OCI-LY7 (cell line): ENCODE measurements at regions not wholly inside any gene's neighbourhood (a gene's known extent, or its start where the extent isn't known, plus 50 kb on each side); places are given as distances from the start of the nearest gene placed in this dataset.

Experiments
- BruUV-seq: library from RNA; stranded (reverse); fragments of 400-500 nt; replicated peaks from 2 replicates; lab custom pipeline; 2021; lab: Mats Ljungman, UMichigan
- CTCF ChIA-PET: fragments of 300-600 bp; sonication (Branson Sonifier 250); formaldehyde crosslinking; loops from one replicate; lab custom pipeline; 2022; ENCODE audit warnings: antibody characterized with exemption; ENCODE audit not compliant: unreplicated experiment; lab: Charles Lee
- POLR2A ChIA-PET: fragments of 300-600 bp; sonication (Branson Sonifier 250); formaldehyde crosslinking; loops from one replicate; lab custom pipeline; 2022; ENCODE audit warnings: antibody characterized with exemption; lab: Charles Lee
- DNase-seq: peaks from one replicate; pipeline ENCODE4 v3.0.0-alpha.2; 2015; ENCODE audit warnings: low spot score
- H2AFZ ChIP-seq: fragments of 200-600 bp; sonication (generic), shearing (Covaris generic); 2 replicates; pipeline ENCODE4 v1.6.1; 2014; ENCODE audit warnings: mild to moderate bottlenecking, antibody characterized with exemption, low read length, moderate library complexity
- H3K27ac ChIP-seq: fragments of 200-600 bp; sonication (generic); 2 replicates; pipeline ENCODE4 v1.5.1; 2014; ENCODE audit warnings: mixed run types, low read depth, mild to moderate bottlenecking, moderate library complexity, low read length, inconsistent platforms; ENCODE audit not compliant: poor library complexity, severe bottlenecking
- H3K36me3 ChIP-seq: fragments of 200-600 bp; sonication (generic); 2 replicates; pipeline ENCODE4 v1.6.1; 2014; ENCODE audit warnings: mild to moderate bottlenecking, antibody characterized with exemption, low read length, moderate library complexity, mixed read lengths; ENCODE audit not compliant: insufficient read depth
- H3K4me1 ChIP-seq: fragments of 200-600 bp; sonication (generic); 2 replicates; pipeline ENCODE4 v1.5.1; 2014; ENCODE audit warnings: mild to moderate bottlenecking, low read length; ENCODE audit not compliant: insufficient read depth, poor library complexity, severe bottlenecking
- H3K4me2 ChIP-seq: fragments of 200-600 bp; sonication (generic); 2 replicates; pipeline ENCODE4 v1.6.1; 2014; ENCODE audit warnings: mild to moderate bottlenecking, low read length
- H3K4me3 ChIP-seq: fragments of 200-600 bp; sonication (generic); 2 replicates; pipeline ENCODE4 v1.5.1; 2014; ENCODE audit warnings: mild to moderate bottlenecking, low read depth, low read length; ENCODE audit not compliant: poor library complexity, severe bottlenecking
- H3K79me2 ChIP-seq: fragments of 200-600 bp; sonication (generic); 2 replicates; pipeline ENCODE4 v1.6.1; 2016; ENCODE audit warnings: low read depth, mild to moderate bottlenecking, low read length, moderate library complexity, mixed read lengths; ENCODE audit not compliant: insufficient read depth
- H3K9me2 ChIP-seq: fragments of 200-600 bp; sonication (generic); 2 replicates; pipeline ENCODE4 v1.6.1; 2016; ENCODE audit warnings: mild to moderate bottlenecking, low read length, mixed read lengths; ENCODE audit not compliant: insufficient read depth
- H3K9me3 ChIP-seq: fragments of 200-600 bp; sonication (generic); 2 replicates; pipeline ENCODE4 v1.6.1; 2014; ENCODE audit warnings: mild to moderate bottlenecking, mixed run types, low read length, mixed read lengths
- H4K20me1 ChIP-seq: fragments of 200-600 bp; sonication (generic); 2 replicates; pipeline ENCODE4 v1.6.1; 2014; ENCODE audit warnings: mild to moderate bottlenecking, antibody characterized with exemption, low read length, moderate library complexity, mixed read lengths; ENCODE audit not compliant: insufficient read depth
- EZH2phosphoT487 ChIP-seq: fragments of 200-600 bp; sonication (generic); IDR thresholded peaks from 2 replicates; pipeline ENCODE4 v1.6.1; 2018; ENCODE audit warnings: low read depth, borderline replicate concordance, mild to moderate bottlenecking, mixed run types, antibody characterized with exemption, low read length, moderate library complexity, mixed read lengths
- intact Hi-C: fragments of 100-400 bp; cut with micrococcal nuclease; formaldehyde crosslinking; loops from one replicate; pipeline ENCODE4 v1.10.0; 2022; ENCODE audit not compliant: unreplicated experiment
- TF ChIP-seq, protein P1 (sequence below): fragments of 200-600 bp; sonication (generic); conservative IDR thresholded peaks from 2 replicates; pipeline ENCODE4 v1.5.1; 2014; ENCODE audit warnings: mild to moderate bottlenecking, antibody characterized with exemption, low read length, moderate library complexity, mixed read lengths

DNA sequence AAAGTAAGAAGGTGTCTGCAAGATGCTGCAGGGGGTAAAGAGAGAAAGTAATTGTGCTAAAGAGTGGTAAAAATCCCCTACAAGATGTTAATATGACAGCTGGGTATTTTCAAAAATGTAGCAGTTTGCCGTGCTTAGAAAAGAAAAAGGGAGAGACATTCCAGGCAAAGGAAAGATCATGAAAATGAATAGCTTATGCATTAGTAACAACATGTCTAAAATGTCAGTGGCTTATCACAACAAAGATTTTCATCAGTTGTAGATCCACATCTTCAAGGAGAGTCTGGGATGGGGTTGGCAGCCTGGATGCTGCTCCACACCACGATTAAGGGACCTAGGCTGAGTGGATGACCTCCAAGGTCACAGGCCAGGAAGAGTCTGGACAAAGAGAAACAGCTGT is 920.9 kb downstream of the GRID1 start:
- Histone ChIP-seq H3K79me2 (no peaks in the 10 kb centered on the region), H3K4me1 (no peaks in the 10 kb centered on the region), H3K4me2 (no peak overlapping the region), H3K36me3 (no peaks in the 10 kb centered on the region), H3K27ac (no peak overlapping the region), H4K20me1 (no peaks in the 10 kb centered on the region), H3K9me2 (no peaks in the 10 kb centered on the region), H2AFZ (no peak overlapping the region), H3K4me3 (no peak overlapping the region), H3K9me3 (no peaks in the 10 kb centered on the region)
- POLR2A ChIA-PET, result no interaction called here
- intact Hi-C loops, result no loop called here
- TF ChIP-seq, protein P1, sequence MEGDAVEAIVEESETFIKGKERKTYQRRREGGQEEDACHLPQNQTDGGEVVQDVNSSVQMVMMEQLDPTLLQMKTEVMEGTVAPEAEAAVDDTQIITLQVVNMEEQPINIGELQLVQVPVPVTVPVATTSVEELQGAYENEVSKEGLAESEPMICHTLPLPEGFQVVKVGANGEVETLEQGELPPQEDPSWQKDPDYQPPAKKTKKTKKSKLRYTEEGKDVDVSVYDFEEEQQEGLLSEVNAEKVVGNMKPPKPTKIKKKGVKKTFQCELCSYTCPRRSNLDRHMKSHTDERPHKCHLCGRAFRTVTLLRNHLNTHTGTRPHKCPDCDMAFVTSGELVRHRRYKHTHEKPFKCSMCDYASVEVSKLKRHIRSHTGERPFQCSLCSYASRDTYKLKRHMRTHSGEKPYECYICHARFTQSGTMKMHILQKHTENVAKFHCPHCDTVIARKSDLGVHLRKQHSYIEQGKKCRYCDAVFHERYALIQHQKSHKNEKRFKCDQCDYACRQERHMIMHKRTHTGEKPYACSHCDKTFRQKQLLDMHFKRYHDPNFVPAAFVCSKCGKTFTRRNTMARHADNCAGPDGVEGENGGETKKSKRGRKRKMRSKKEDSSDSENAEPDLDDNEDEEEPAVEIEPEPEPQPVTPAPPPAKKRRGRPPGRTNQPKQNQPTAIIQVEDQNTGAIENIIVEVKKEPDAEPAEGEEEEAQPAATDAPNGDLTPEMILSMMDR, result no peak
- no peak for TF ChIP-seq EZH2phosphoT487
- DNase-seq, result no peak
- no TSS peak for BruUV-seq
- CTCF ChIA-PET, result no interaction called here

DNA sequence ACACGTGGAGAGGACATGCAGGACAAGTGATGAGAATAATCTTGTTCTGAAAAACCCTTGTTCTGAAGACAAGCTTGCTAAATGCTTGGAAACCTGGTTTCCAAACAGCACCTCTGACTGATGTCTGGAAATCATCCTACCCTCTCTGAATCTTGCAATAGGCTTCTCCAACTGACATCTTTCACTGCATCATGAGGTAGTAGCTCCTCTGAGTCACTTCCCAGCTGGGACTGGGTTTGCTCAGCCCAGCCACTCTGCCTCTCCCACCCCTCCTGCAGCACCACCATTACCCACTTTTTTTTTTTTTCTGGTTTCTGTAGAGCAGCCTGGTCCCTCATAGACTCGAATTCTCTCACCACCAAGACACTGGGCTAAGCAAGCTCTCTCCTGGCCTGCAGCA is 919.8 kb downstream of the GRID1 start:
- Histone ChIP-seq H3K36me3 (no peaks in the 10 kb centered on the region), H2AFZ (no peak overlapping the region), H3K4me2 (no peak overlapping the region), H3K9me2 (no peaks in the 10 kb centered on the region), H4K20me1 (no peaks in the 10 kb centered on the region), H3K27ac (no peak overlapping the region), H3K79me2 (no peaks in the 10 kb centered on the region), H3K4me3 (no peak overlapping the region), H3K9me3 (no peaks in the 10 kb centered on the region), H3K4me1 (no peaks in the 10 kb centered on the region)
- no TSS peak for BruUV-seq
- TF ChIP-seq, protein P1, result no peak
- TF ChIP-seq EZH2phosphoT487, result no peak
- intact Hi-C loops, result no loop called here
- CTCF ChIA-PET, result no interaction called here
- POLR2A ChIA-PET, result interaction anchor here (0.7 kb wide), 2 partner anchors 24 to 345 kb away, joined by 3 to 8 read pairs; no protein-coding TSS in a partner anchor
- DNase-seq, result no peak

DNA sequence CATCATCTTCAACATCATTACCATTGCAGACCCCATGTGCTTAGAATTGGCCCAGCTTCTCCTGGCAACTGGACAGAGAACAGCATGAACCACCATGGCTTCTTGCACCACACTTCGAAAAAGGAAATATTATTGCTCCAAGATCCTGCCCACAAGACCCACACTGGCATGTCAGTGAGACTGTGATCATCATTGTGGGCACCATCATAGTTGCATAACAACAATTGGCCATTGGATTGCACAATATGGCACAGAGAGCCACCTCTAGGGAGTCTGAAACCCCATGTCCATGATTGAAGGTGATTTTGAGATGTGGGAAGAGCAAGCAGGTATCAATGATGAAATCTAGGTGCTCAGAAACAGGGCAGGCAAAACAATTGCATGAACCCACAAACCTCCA is 918.9 kb downstream of the GRID1 start:
- Histone ChIP-seq H2AFZ (no peak overlapping the region), H3K4me2 (no peak overlapping the region), H3K9me2 (no peaks in the 10 kb centered on the region), H3K9me3 (no peaks in the 10 kb centered on the region), H4K20me1 (no peaks in the 10 kb centered on the region), H3K36me3 (no peaks in the 10 kb centered on the region), H3K27ac (no peak overlapping the region), H3K79me2 (no peaks in the 10 kb centered on the region), H3K4me1 (no peaks in the 10 kb centered on the region), H3K4me3 (no peak overlapping the region)
- intact Hi-C loops, result no loop called here
- BruUV-seq, result no TSS peak
- POLR2A ChIA-PET, result no interaction called here
- DNase-seq, result no peak
- CTCF ChIA-PET, result no interaction called here
- no peak for TF ChIP-seq EZH2phosphoT487
- TF ChIP-seq, protein P1, result no peak
